ENCODE measurements at regions not wholly inside any gene's neighbourhood (a gene's known extent, or its start where the extent isn't known, plus 50 kb on each side); places are given as distances from the start of the nearest gene placed in this dataset.

- Histone ChIP-seq H3K4me2 (no peak overlapping the region), H3K9ac (no peak overlapping the region), H3K9me3 (no peaks in the 10 kb centered on the region), H4K20me1 (ENCODE audit: insufficient read depth) (no peaks in the 10 kb centered on the region), H3K4me3 (ENCODE audit: low read depth in 2 of 2, low read length in 1 of 2) (no peak overlapping the region), H2AFZ (ENCODE audit: low read depth) (no peak overlapping the region), H3K36me3 (replicated peaks in 1 of 2; ENCODE audit: control insufficient read depth in 1 of 2, insufficient read depth in 2 of 2, low read length in 1 of 2) (no peaks in the 10 kb centered on the region), H3F3A (replicated peaks; ENCODE audit: insufficient read depth) (no peaks in the 10 kb centered on the region), H3K9me2 (no peaks in the 10 kb centered on the region), H3K79me2 (ENCODE audit: insufficient read depth) (no peaks in the 10 kb centered on the region), H3K4me1 (ENCODE audit: control insufficient read depth in 1 of 2, insufficient read depth in 2 of 2, low read depth in 1 of 2, low read length in 1 of 2) (no peaks in the 10 kb centered on the region), H3K27ac (ENCODE audit: low read depth in 2 of 2, low read length in 1 of 2) (no peak overlapping the region), H3K27me3 (ENCODE audit: insufficient read depth) (no peaks in the 10 kb centered on the region)
- TF ChIP-seq ZBTB33 (IDR thresholded peaks at IDR 0.05; ENCODE audit: borderline replicate concordance, low read depth): no peak
- no peak for TF ChIP-seq MEF2A (IDR thresholded peaks at IDR 0.05; ENCODE audit: borderline replicate concordance, low read depth)
- TF ChIP-seq RCOR1 (IDR thresholded peaks at IDR 0.05; ENCODE audit: low read length): no peak
- no peak for TF ChIP-seq EZH2phosphoT487 (IDR thresholded peaks at IDR 0.05; ENCODE audit: borderline replicate concordance, low read depth)
- no peak for TF ChIP-seq JUND (IDR thresholded peaks at IDR 0.05)
- TF ChIP-seq TAF1 (IDR thresholded peaks at IDR 0.05; ENCODE audit: borderline replicate concordance, low read depth, low read length): no peak
- no peak for TF ChIP-seq RAD21 (IDR thresholded peaks at IDR 0.05; ENCODE audit: low read length)
- TF ChIP-seq SIN3A (IDR thresholded peaks at IDR 0.05; ENCODE audit: borderline replicate concordance, low read depth, low read length): no peak
- TF ChIP-seq MXI1 (IDR thresholded peaks at IDR 0.05; ENCODE audit: low read depth, low read length): no peak
- TF ChIP-seq FOXM1 (IDR thresholded peaks at IDR 0.05; ENCODE audit: low read depth): no peak
- no peak for TF ChIP-seq GATA2 (CRISPR knock-in tag; IDR thresholded peaks at IDR 0.05)
- no peak for TF ChIP-seq ELF1 (IDR thresholded peaks at IDR 0.05)
- TF ChIP-seq USF1 (IDR thresholded peaks at IDR 0.05; ENCODE audit: borderline replicate concordance, low read depth): no peak
- no peak for TF ChIP-seq YY1 (IDR thresholded peaks at IDR 0.05; ENCODE audit: low read depth)
- ChIA-PET POLR2A (no interaction called here), CTCF (no interaction called here)
- no peak for DNase-seq
- 38% methylated on average over 4 of the region's 4 CpGs for WGBS (ENCODE audit: low lambda C conversion rate)
Measured at GRCh38 chr20:6851136-6851535, 83.7 kb downstream of the BMP2 start.

GRCh38 chr20:6852478-6852877, 85.0 kb downstream of the BMP2 start:
- H3K9me3 ChIP-seq: no peaks in the 10 kb centered on the region
- no peak overlapping the region for H3K27ac ChIP-seq (ENCODE audit: low read depth in 2 of 2, low read length in 1 of 2)
- H2AFZ ChIP-seq (ENCODE audit: low read depth): no peak overlapping the region
- ChIA-PET POLR2A (no interaction called here), CTCF (no interaction called here)
- no peak for DNase-seq
- no peak overlapping the region for H3K4me3 ChIP-seq (ENCODE audit: low read depth in 2 of 2, low read length in 1 of 2)
- no peak overlapping the region for H3K4me2 ChIP-seq
- no peak overlapping the region for H3K9ac ChIP-seq
- no peaks in the 10 kb centered on the region for H4K20me1 ChIP-seq (ENCODE audit: insufficient read depth)
- no peaks in the 10 kb centered on the region for H3K4me1 ChIP-seq (ENCODE audit: control insufficient read depth in 1 of 2, insufficient read depth in 2 of 2, low read depth in 1 of 2, low read length in 1 of 2)
- TF ChIP-seq SIN3A (IDR thresholded peaks at IDR 0.05; ENCODE audit: borderline replicate concordance, low read depth, low read length) (no peak), TCF12 (IDR thresholded peaks at IDR 0.05) (no peak), GABPA (IDR thresholded peaks at IDR 0.05; ENCODE audit: low read depth) (no peak)
- no peaks in the 10 kb centered on the region for H3K9me2 ChIP-seq
- no peaks in the 10 kb centered on the region for H3K36me3 ChIP-seq (replicated peaks in 1 of 2; ENCODE audit: control insufficient read depth in 1 of 2, insufficient read depth in 2 of 2, low read length in 1 of 2)
- H3K79me2 ChIP-seq (ENCODE audit: insufficient read depth): no peaks in the 10 kb centered on the region
- no peaks in the 10 kb centered on the region for H3F3A ChIP-seq (replicated peaks; ENCODE audit: insufficient read depth)
- H3K27me3 ChIP-seq (ENCODE audit: insufficient read depth): no peaks in the 10 kb centered on the region
- WGBS (ENCODE audit: low lambda C conversion rate): 11% methylated on average over 4 of the region's 4 CpGs
